AG09309 (cell line): ENCODE measurements at regions not wholly inside any gene's neighbourhood (a gene's known extent, or its start where the extent isn't known, plus 50 kb on each side); places are given as distances from the start of the nearest gene placed in this dataset.

ENCODE experiments used
- DNase-seq: peaks from one replicate; pipeline ENCODE4 v3.0.0-alpha.2; 2010; ENCODE audit warnings: low read depth
- H3K4me3 ChIP-seq: 2 replicates; pipeline ENCODE4 v1.5.1; 2011; ENCODE audit warnings: mild to moderate bottlenecking, low read depth, low read length, moderate library complexity; ENCODE audit not compliant: control insufficient read depth
- CTCF ChIP-seq: IDR thresholded peaks from 2 replicates; pipeline ENCODE4 v1.5.1; 2011; ENCODE audit warnings: mild to moderate bottlenecking, low read depth, low read length, inconsistent platforms; ENCODE audit not compliant: insufficient read depth, control insufficient read depth; ENCODE audit errors: missing control alignments

DNA sequence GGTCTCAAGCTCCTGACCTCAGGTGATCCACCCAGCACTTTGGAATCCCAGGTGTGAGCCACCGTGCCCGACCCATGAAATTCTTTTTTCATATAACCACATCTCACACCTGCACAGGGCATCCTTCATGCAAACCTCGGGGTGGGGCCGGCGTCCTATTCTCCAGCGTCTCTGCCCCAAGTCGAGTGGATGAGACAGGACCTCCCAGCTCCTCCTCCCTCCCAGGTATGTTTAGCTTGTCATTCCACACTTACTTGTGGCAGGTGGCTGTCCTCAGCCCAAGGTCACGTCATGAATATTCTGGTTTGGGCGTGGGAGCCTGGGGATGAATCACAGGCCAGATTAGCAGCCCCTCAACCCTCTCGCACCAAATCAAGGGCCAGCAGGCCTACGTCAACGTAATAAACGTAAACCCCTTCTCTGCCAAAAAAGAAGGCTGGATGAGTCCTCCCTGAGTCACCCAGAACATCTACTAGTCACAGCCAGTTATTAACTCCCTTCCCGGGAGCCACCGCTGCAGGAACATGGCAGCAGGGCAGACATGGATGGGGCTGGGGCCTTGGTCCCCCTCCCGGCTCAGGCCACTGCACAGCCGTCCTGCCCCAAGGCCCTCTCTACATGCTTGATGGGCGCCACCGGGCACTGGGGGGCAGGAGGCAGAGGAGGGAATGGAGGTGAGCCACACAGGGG lies 91.7 kb downstream of the YTHDF1 start:
- H3K4me3 ChIP-seq: no peak overlapping the region
- DNase-seq: no peak
- no peak for TF ChIP-seq CTCF

GRCh38 chr20:63123331-63123741 lies 92.6 kb downstream of the YTHDF1 start:
- no peak for DNase-seq
- no peak for TF ChIP-seq CTCF
- H3K4me3 ChIP-seq: no peak overlapping the region

- TF ChIP-seq CTCF: no peak
- DNase-seq: no peak
- H3K4me3 ChIP-seq: no peak overlapping the region
These were observed 93.3 kb downstream of the YTHDF1 start for GRCh38 chr20:63122626-63123025.

DNA sequence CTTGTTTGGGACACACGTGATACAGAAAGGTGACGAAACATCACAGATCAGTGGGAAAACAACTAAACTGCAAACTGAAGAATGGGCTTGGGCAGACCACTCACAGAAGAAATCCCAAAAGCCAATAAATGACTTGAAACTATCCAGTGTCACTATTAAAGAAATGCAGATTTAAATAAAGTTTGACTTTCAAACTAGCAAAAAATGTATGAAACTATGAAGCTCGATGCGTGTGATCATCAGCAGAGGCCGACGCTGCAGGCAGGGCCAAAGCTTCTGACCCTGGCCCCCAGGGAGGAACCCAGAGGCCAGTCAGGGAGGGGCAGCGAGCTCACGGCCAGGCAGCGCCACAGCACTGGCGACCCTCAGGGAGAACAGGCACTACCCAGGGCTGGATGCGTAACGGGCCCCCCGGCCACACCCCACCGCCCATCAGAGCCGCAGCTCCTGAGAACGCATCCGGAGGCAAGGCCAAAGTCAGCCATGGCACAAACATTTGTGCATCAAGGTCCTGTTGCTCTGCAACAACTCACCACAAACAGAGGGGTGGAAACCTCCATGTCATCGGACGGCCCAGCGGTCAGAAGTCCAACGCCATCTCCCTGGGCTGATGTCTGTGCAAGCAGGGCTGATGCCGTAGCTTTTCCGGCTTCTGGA lies 94.1 kb downstream of the YTHDF1 start:
- DNase-seq: no peak
- no peak overlapping the region for H3K4me3 ChIP-seq
- TF ChIP-seq CTCF: no peak

DNA sequence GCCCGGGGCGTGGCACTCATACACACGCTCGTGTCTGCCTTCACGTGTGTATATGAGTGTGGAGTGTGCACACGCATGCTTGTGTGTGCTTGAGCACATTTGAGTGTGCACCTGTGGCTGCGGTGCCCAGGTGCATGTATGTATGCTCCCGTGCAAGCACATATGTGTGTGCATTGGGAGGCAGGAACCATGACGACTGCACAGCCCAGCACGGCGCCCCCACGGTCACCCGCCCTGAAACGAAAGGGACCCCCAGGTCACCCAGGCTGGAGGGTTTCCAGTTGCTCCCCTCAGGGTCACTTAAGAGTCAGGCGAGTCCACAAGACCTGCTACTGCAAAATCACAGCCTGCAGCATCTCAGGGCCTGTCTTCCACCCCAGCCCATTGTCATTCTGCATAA lies 94.7 kb downstream of the YTHDF1 start:
- TF ChIP-seq CTCF: no peak
- no peak overlapping the region for H3K4me3 ChIP-seq
- no peak for DNase-seq

DNA sequence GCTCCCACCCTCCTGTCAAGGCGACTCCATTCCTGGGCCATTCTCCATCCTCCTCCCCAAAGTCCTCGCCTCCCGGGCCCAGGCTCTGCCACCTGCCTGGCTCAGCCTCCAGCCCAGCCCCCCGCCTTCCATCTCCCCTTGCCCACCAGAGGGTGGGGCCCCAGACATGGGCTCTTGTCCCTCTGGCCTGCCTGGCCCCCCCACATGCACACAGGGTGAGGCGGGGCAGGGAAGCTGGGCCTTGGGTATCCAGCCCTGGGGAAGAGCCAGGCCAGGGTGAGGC lies 95.2 kb downstream of the YTHDF1 start:
- TF ChIP-seq CTCF: no peak
- DNase-seq: no peak
- no peak overlapping the region for H3K4me3 ChIP-seq
